KMS-11 (cell line): ENCODE measurements at regions not wholly inside any gene's neighbourhood (a gene's known extent, or its start where the extent isn't known, plus 50 kb on each side); places are given as distances from the start of the nearest gene placed in this dataset.

Source experiments
- H2AFZ ChIP-seq: fragments of 200-600 bp; sonication (generic); 2 replicates; pipeline ENCODE4 v1.6.1; 2016; ENCODE audit warnings: antibody characterized with exemption, mixed run types, low read depth
- H3K27ac ChIP-seq: fragments of 200-600 bp; sonication (generic); 2 replicates; pipeline ENCODE4 v1.6.1; 2016; ENCODE audit warnings: mild to moderate bottlenecking, mixed run types
- H3K27me3 ChIP-seq: fragments of 200-600 bp; sonication (generic); 2 replicates; pipeline ENCODE4 v1.6.1; 2017; ENCODE audit warnings: mild to moderate bottlenecking, low read depth, mixed run types, moderate library complexity; ENCODE audit not compliant: insufficient read depth
- H3K36me3 ChIP-seq: fragments of 200-600 bp; sonication (generic); 2 replicates; pipeline ENCODE4 v1.6.1; 2017; ENCODE audit warnings: mild to moderate bottlenecking, mixed run types; ENCODE audit not compliant: insufficient read depth
- H3K4me1 ChIP-seq: fragments of 200-600 bp; sonication (generic); 2 replicates; pipeline ENCODE4 v1.6.1; 2016; ENCODE audit warnings: mild to moderate bottlenecking, low read depth, mixed run types; ENCODE audit not compliant: poor library complexity, severe bottlenecking
- H3K4me2 ChIP-seq: fragments of 200-600 bp; sonication (generic); 2 replicates; pipeline ENCODE4 v1.7.0; 2016; ENCODE audit warnings: mild to moderate bottlenecking, mixed run types
- H3K4me3 ChIP-seq: fragments of 200-600 bp; sonication (generic); IDR thresholded peaks from 2 replicates; pipeline ENCODE4 v1.6.1; 2017; ENCODE audit warnings: low read depth, low read length, mixed read lengths; ENCODE audit not compliant: insufficient read depth
- H3K79me2 ChIP-seq: fragments of 200-600 bp; sonication (generic); 2 replicates; pipeline ENCODE4 v1.6.1; 2016; ENCODE audit warnings: low read depth, mixed run types; ENCODE audit not compliant: insufficient read depth
- H3K9ac ChIP-seq: fragments of 200-600 bp; sonication (generic); 2 replicates; pipeline ENCODE4 v1.6.1; 2016; ENCODE audit warnings: mild to moderate bottlenecking, mixed run types
- H4K20me1 ChIP-seq: fragments of 200-600 bp; sonication (generic); 2 replicates; pipeline ENCODE4 v1.6.1; 2016; ENCODE audit warnings: mild to moderate bottlenecking, mixed run types; ENCODE audit not compliant: insufficient read depth
- TF ChIP-seq, protein P1 (sequence below): fragments of 200-600 bp; sonication (generic); conservative IDR thresholded peaks from 2 replicates; pipeline ENCODE4 v1.6.1; 2017; ENCODE audit warnings: low read depth, mild to moderate bottlenecking, antibody characterized with exemption, low read length, moderate library complexity, mixed read lengths

DNA sequence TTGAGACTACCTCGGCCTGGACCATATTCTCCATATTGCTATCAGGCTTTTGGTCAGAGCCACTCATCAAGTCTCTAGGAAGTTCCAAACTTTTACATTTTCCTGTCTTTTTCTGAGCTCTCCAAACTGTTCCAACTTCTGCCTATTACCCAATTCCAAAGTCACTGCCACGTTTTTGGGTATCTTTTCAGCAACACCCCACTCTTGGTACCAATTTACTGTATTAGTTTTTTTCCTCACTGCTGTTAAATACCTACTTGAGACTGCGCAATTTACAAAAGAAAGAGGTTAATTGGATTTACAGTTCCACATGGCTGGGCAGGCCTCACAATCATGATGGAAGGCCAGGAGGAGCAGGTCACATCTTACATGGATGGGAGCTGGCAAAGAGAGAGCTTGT is 507.8 kb upstream of the ZNF608 start:
- Histone ChIP-seq H3K27ac (no peak overlapping the region), H3K27me3 (no peaks in the 10 kb centered on the region), H4K20me1 (no peaks in the 10 kb centered on the region), H2AFZ (no peak overlapping the region), H3K36me3 (no peaks in the 10 kb centered on the region), H3K4me2 (no peak overlapping the region), H3K4me3 (no peak overlapping the region), H3K4me1 (peaks cover 15% of the 10 kb centered on the region), H3K9ac (no peak overlapping the region), H3K79me2 (no peaks in the 10 kb centered on the region)
- TF ChIP-seq, protein P1, sequence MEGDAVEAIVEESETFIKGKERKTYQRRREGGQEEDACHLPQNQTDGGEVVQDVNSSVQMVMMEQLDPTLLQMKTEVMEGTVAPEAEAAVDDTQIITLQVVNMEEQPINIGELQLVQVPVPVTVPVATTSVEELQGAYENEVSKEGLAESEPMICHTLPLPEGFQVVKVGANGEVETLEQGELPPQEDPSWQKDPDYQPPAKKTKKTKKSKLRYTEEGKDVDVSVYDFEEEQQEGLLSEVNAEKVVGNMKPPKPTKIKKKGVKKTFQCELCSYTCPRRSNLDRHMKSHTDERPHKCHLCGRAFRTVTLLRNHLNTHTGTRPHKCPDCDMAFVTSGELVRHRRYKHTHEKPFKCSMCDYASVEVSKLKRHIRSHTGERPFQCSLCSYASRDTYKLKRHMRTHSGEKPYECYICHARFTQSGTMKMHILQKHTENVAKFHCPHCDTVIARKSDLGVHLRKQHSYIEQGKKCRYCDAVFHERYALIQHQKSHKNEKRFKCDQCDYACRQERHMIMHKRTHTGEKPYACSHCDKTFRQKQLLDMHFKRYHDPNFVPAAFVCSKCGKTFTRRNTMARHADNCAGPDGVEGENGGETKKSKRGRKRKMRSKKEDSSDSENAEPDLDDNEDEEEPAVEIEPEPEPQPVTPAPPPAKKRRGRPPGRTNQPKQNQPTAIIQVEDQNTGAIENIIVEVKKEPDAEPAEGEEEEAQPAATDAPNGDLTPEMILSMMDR, result no peak

DNA sequence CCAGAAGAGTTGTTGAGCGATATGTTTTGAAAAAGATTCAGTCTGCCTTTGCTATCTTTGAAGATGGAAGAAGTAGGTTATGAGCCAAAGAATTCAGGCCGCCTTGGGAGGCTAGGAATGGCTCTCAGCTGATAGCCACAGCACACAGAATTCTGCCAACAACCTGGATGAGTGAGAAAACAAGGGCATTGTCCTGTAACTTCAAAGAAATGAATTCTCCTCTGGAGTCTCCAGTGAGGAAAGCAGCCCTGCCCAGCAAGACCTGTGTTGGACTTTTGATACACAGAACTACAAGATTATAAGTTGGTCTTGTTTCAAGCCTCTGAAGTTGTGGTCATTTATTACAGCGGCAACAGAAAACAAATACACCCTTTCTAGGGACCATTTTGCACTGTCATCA is 509.9 kb upstream of the ZNF608 start:
- Histone ChIP-seq H3K27ac (no peak overlapping the region), H3K9ac (no peak overlapping the region), H3K4me3 (no peak overlapping the region), H3K4me1 (peaks cover 15% of the 10 kb centered on the region), H4K20me1 (no peaks in the 10 kb centered on the region), H2AFZ (no peak overlapping the region), H3K79me2 (no peaks in the 10 kb centered on the region), H3K36me3 (no peaks in the 10 kb centered on the region), H3K4me2 (no peak overlapping the region), H3K27me3 (no peaks in the 10 kb centered on the region)
- TF ChIP-seq, protein P1, result no peak

DNA sequence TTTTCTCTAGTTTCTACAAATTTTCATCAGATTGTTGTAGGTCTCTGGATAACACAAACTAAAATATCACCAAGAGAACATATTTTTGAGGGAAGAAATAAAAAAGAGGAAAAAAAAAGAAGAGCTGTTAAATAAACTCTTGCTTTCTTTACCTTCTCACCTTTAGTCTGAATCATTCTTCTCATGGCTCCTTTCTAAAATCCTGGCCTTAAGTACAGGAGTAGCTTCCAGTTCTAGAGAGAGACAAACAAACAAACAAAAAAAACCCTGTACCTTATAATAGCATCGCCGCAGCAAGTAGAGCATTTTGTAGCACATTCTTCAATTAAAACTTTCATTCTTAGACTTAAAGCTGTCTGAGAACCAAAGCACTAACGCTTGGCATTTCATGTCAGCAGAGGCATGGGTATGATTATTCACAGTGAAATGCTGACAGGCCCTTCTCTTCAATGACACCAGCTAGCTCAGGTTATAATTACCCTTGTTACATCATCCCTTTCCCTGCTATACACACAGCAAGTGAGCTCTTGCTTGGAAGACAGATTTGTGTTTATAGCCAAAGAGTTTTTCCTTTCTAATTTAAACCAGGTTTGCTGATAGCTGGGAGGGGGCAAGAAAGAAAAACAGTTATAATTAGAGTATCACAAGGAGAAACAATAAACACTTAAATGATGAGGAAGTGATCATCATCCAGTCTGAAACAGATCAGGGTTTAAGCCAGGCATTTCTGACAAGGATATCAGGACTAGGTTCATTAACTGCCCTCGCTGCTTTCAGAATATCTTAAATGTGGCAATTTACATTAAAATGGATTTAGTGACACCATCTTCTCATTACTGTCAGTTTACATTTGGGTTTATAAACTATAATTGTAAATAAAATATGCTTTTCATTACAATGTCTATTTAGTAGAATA is 510.9 kb upstream of the ZNF608 start:
- Histone ChIP-seq H3K36me3 (no peaks in the 10 kb centered on the region), H3K27me3 (no peaks in the 10 kb centered on the region), H3K4me3 (no peak overlapping the region), H3K9ac (no peak overlapping the region), H4K20me1 (no peaks in the 10 kb centered on the region), H3K4me2 (no peak overlapping the region), H3K27ac (no peak overlapping the region), H2AFZ (no peak overlapping the region), H3K4me1 (peaks cover 15% of the 10 kb centered on the region), H3K79me2 (no peaks in the 10 kb centered on the region)
- TF ChIP-seq, protein P1, result no peak

DNA sequence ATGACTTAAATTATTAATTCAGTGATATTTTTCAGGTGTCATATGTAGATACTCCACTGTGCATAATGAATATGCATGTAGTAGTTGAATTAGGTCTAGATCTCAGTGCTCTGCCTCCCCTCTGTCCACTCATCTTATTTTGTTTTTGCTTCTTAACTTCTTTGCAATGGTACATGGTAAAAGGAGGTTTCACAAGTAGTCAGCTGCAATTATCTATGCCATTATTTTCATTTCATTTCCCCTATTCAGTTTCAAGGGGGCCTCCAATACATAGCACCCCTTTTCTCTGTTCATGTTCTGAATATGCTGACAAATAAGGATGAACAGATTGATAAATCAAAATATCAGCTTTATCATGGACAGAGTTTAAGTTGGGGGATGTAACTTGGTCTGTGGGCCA is 511.6 kb upstream of the ZNF608 start:
- no peaks in the 10 kb centered on the region for H3K27me3 ChIP-seq

More for the DNA sequence above, 511.6 kb upstream of the ZNF608 start:
- Histone ChIP-seq H3K79me2 (no peaks in the 10 kb centered on the region), H3K9ac (no peak overlapping the region), H3K4me2 (no peak overlapping the region), H3K27ac (no peak overlapping the region), H3K4me1 (peaks cover 15% of the 10 kb centered on the region), H2AFZ (no peak overlapping the region), H3K36me3 (no peaks in the 10 kb centered on the region), H3K4me3 (no peak overlapping the region), H4K20me1 (no peaks in the 10 kb centered on the region)
- TF ChIP-seq, protein P1, result no peak
